ENCODE measurements at regions not wholly inside any gene's neighbourhood (a gene's known extent, or its start where the extent isn't known, plus 50 kb on each side); places are given as distances from the start of the nearest gene placed in this dataset.

DNA sequence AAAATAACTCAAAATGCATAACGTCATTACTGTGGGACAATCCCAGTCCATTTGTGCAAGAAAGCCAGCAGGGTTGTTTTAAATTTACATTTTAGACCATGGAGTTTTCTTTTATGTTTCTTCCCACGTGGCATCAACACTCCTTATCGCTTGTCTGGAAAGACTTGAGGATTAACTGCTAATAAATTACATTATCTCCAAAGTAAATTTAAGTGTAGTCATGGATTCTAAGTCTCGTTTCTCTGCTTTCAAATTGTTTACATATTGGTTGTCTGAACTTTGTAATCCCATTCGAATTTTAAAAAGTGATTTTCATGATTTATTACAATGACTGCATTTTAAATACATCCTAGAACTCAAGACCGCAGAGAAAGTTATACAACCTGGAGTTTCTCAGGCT, 119.3 kb upstream of the ADAMTS5 start:
- Histone ChIP-seq H3K9me3 (no peaks in the 10 kb centered on the region), H3K27me3 (no peaks in the 10 kb centered on the region), H3K4me3 (no peak overlapping the region), H3K27ac (no peak overlapping the region), H3K4me1 (no peaks in the 10 kb centered on the region), H3K36me3 (no peaks in the 10 kb centered on the region)
- 42 to 56% (median 49%) methylated on average over 6 of the region's 6 CpGs for WGBS, 5 donors
- no peak for DNase-seq
- no peak for TF ChIP-seq POLR2AphosphoS5 (IDR thresholded peaks at IDR 0.05)
- TF ChIP-seq, protein P1, sequence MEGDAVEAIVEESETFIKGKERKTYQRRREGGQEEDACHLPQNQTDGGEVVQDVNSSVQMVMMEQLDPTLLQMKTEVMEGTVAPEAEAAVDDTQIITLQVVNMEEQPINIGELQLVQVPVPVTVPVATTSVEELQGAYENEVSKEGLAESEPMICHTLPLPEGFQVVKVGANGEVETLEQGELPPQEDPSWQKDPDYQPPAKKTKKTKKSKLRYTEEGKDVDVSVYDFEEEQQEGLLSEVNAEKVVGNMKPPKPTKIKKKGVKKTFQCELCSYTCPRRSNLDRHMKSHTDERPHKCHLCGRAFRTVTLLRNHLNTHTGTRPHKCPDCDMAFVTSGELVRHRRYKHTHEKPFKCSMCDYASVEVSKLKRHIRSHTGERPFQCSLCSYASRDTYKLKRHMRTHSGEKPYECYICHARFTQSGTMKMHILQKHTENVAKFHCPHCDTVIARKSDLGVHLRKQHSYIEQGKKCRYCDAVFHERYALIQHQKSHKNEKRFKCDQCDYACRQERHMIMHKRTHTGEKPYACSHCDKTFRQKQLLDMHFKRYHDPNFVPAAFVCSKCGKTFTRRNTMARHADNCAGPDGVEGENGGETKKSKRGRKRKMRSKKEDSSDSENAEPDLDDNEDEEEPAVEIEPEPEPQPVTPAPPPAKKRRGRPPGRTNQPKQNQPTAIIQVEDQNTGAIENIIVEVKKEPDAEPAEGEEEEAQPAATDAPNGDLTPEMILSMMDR (IDR thresholded peaks at IDR 0.05) = no peak
- TF ChIP-seq EP300 (IDR thresholded peaks at IDR 0.05) = no peak
- no peak for TF ChIP-seq POLR2A (IDR thresholded peaks at IDR 0.05)
- intact Hi-C loops (cut with DNase I; ENCODE audit: low total_unique reads) = no loop called here

DNA sequence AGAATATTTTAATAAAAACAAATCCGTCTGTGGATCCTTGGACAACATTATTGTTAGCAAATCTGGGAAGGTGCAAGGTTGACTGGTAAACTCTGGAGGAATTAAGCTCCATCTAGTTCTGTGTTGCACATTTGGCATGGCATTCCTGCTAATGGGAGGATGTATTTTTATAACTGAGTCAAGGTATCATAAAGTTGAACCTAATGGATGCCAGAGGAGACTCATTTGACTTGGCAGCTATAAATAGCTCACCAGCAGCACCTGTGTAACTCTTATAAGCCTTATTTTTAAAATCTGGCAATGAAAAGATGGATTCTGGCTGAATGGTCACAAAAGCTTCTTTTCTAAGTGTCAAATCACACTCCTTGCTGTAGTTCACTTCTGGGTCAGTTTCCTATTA, 118.5 kb upstream of the ADAMTS5 start:
- no peaks in the 10 kb centered on the region for H3K4me1 ChIP-seq
- WGBS, 5 donors = 67 to 94% (median 86%) methylated on average over 1 of the region's 1 CpG

GRCh38 chr21:27083144-27083543, 116.3 kb upstream of the ADAMTS5 start:
- no peaks in the 10 kb centered on the region for H3K36me3 ChIP-seq
- WGBS, 5 donors = 76 to 87% (median 81%) methylated on average over 3 of the region's 3 CpGs
- no peaks in the 10 kb centered on the region for H3K4me1 ChIP-seq
- H3K9me3 ChIP-seq = no peaks in the 10 kb centered on the region
- no peaks in the 10 kb centered on the region for H3K27me3 ChIP-seq
- DNase-seq = no peak
- no peak overlapping the region for H3K27ac ChIP-seq
- no peak overlapping the region for H3K4me3 ChIP-seq
- intact Hi-C loops (cut with DNase I; ENCODE audit: low total_unique reads) = no loop called here
- no peak for TF ChIP-seq EP300 (IDR thresholded peaks at IDR 0.05)

More for the DNA sequence above, 118.5 kb upstream of the ADAMTS5 start:
- TF ChIP-seq POLR2AphosphoS5 (IDR thresholded peaks at IDR 0.05) (no peak), EP300 (IDR thresholded peaks at IDR 0.05) (no peak), POLR2A (IDR thresholded peaks at IDR 0.05) (no peak)
- TF ChIP-seq, protein P1 (IDR thresholded peaks at IDR 0.05) = no peak
- no peak for DNase-seq
- Histone ChIP-seq H3K9me3 (no peaks in the 10 kb centered on the region), H3K36me3 (no peaks in the 10 kb centered on the region), H3K27ac (no peak overlapping the region), H3K4me3 (no peak overlapping the region), H3K27me3 (no peaks in the 10 kb centered on the region)
- intact Hi-C loops (cut with DNase I; ENCODE audit: low total_unique reads) = no loop called here

GRCh38 chr21:27082431-27083010, 115.6 kb upstream of the ADAMTS5 start:
- Histone ChIP-seq H3K4me3 (no peak overlapping the region), H3K36me3 (no peaks in the 10 kb centered on the region), H3K4me1 (no peaks in the 10 kb centered on the region), H3K27ac (no peak overlapping the region), H3K9me3 (no peaks in the 10 kb centered on the region), H3K27me3 (no peaks in the 10 kb centered on the region)
- no peak for DNase-seq
- no peak for TF ChIP-seq POLR2AphosphoS5 (IDR thresholded peaks at IDR 0.05)
- TF ChIP-seq EP300 (IDR thresholded peaks at IDR 0.05) = no peak
- TF ChIP-seq, protein P1 (IDR thresholded peaks at IDR 0.05) = no peak
- TF ChIP-seq POLR2A (IDR thresholded peaks at IDR 0.05) = no peak
- 64 to 87% (median 81%) methylated on average over 4 of the region's 4 CpGs for WGBS, 5 donors
- intact Hi-C loops (cut with DNase I; ENCODE audit: low total_unique reads) = no loop called here

DNA sequence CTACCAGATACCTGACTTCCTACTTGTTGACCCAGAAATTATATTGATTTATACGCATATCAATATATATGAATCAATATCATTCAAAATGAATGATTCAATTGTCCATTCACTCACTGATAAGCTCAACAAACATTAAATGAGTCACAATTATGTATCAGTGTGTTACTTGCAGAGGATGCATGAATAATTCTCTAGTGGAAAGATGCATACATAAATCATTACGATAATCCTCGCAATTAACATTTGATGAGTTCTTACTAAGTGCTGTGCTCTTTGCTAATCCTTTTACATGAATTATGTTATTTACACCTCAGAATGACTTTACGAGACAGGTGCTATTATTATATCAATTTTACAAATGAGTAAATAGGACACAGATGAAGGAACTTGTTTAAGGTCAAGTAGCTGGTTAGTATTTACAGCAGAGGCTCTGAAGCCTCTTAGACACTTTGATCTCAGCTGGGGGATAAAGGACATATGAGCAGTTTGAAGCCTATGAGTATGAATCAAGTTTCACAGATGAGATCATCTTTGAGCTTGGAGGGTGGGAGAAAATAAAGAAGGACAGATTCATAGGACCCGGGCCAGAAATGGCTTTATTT, 112.8 kb upstream of the ADAMTS5 start:
- TF ChIP-seq EP300 (IDR thresholded peaks at IDR 0.05) (no peak), POLR2AphosphoS5 (IDR thresholded peaks at IDR 0.05) (no peak), POLR2A (IDR thresholded peaks at IDR 0.05) (no peak)
- TF ChIP-seq, protein P1 (IDR thresholded peaks at IDR 0.05) = no peak
- WGBS, 5 donors = 83 to 90% (median 88%) methylated on average over 5 of the region's 5 CpGs

More for the DNA sequence above, 112.8 kb upstream of the ADAMTS5 start:
- H3K4me3 ChIP-seq = no peak overlapping the region
- DNase-seq = no peak
- intact Hi-C loops (cut with DNase I; ENCODE audit: low total_unique reads) = no loop called here
- no peaks in the 10 kb centered on the region for H3K9me3 ChIP-seq
- H3K4me1 ChIP-seq = no peaks in the 10 kb centered on the region
- H3K27me3 ChIP-seq = no peaks in the 10 kb centered on the region
- no peak overlapping the region for H3K27ac ChIP-seq
- H3K36me3 ChIP-seq = no peaks in the 10 kb centered on the region
